Fibroblast of skin of right quadriceps (primary cell): ENCODE measurements at regions not wholly inside any gene's neighbourhood (a gene's known extent, or its start where the extent isn't known, plus 50 kb on each side); places are given as distances from the start of the nearest gene placed in this dataset.

Experiments used
- DNase-seq: peaks from one replicate; pipeline ENCODE4 v3.0.0-alpha.2; 2013

GRCh38 chr12:91418221-91419090 is 235.8 kb upstream of the DCN start:
- DNase-seq, result peak; percentile 8

GRCh38 chr12:91417650-91418049 is 235.0 kb upstream of the DCN start:
- DNase-seq, result no peak

DNA sequence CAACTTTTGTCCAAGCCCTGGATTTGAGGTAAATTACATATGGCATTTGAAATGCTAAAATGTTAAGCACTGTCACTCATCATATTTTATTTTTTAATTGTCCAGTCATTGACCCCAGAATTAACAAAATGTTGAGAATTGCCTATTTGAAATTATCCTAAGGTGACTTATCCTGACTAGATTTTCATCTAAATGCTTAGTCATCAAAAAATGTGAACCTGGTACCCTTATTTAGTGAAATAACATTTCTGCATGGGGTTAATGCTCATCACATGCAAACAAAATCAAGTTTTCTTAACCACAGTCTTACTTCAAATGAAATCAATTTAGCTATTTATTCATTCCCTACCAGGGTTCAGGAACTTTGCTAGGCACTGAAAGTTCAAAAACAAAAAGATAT is 232.0 kb upstream of the DCN start:
- DNase-seq, result no peak

DNA sequence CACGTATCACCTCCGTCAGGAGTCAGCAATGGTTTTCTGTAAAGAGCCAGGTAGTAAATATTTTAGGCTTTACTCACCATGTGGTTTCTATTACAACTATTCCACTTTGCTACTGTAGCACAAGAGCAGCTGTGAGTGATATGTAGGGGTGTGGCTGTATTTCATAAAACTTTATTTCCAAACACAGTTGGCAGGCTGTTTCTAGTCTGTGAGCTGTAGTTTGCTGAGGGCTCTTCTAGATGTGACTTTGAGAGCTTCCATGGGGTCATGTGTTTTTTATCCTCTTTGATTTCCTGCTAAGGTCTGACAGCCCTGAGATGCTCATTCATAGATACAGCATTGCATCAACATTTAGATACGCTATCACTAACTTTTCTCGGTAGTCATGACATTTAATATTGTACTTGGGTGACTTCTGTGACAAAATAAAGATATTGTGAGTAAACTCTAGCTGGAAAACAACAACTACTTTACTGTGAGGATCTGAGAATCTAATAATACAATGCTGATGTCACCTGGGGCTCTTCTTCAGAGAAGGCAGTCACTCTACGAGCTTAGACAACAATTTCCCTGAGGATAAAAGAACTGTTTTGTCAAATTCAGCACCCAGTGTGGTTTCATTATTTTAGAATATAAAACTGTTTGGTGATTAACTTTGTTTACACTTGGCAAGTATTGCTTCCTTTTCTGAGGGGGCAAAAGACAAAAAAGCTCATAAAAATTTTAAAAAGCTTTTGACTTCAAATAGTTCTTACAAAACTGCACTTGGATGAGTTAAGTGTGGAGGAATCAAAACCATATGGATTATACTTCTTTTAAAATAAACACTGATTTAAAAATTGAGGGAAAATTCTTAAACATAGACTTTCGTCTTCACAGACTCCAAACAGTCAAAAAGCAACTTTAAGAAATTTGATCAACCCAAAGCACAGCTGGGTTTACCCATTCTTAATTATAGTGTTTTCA is 231.2 kb upstream of the DCN start:
- peak; percentile 42 for DNase-seq

- no peak for DNase-seq
Observed at GRCh38 chr12:91406920-91407341, 224.3 kb upstream of the DCN start.

DNA sequence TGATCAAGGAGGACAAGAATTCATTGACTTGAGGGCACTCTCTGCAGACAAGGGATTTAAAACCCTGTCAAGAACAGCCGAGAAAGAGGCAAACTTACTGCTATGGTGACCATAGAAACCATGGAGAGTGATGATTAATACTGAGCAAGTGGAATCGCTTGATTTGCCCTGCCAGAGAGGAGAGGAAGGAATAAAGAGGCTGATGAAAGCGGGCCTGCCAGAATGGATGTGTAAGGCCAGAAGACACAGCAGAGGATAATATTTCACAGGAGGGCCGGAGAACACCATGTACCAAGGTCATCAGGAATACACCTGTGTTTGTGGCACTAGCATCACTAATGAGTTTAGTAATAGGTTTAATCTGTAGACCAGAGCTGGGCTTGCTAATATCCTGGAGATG is 221.8 kb upstream of the DCN start:
- no peak for DNase-seq

- DNase-seq, result no peak
Observed at GRCh38 chr12:91401190-91401589, 218.6 kb upstream of the DCN start.

DNA sequence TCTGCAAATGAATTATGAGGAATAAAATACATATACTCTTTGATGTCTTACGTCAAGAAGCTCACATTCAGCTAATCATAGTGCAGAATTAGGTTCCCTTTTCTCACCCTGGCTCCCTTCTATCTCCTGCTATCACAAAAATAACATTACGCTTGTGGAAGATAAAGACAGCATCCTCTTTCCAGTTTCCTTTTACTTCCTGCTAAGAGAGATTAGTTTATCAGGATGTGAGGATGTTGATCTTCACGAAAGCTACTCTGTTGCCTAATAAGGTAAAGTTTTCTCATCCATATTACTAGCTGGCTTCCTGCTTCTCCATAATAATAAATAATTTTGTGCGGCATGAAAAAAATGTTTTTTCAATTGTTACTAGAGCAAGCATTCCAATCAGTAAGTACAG is 217.7 kb upstream of the DCN start:
- DNase-seq, result no peak

- no peak for DNase-seq
Observed at GRCh38 chr12:91397866-91398532, 215.4 kb upstream of the DCN start.

- DNase-seq, result no peak
Observed at GRCh38 chr12:91396293-91396692, 213.7 kb upstream of the DCN start.

- DNase-seq, result no peak
Observed at GRCh38 chr12:91395628-91396135, 213.1 kb upstream of the DCN start.

GRCh38 chr12:91394903-91395302 is 212.3 kb upstream of the DCN start:
- no peak for DNase-seq

DNA sequence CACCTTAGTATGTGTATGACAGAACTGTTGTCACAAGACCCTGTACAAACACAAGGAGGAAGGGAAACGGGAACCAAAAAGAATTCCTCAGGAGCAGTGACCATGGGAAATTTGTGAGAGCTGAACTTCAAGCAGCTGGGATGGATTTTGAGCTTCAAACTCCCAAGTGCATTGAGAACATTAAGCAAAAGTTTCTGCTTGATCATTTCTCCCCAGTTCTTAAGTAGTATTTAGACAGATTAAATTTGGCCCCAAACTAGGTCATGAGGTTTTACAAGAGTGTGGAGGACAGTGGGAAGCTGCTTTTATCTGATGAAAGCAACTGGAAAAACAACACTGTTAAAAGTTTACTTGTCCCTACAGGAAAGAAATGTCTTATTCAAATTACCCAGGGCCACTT is 206.0 kb upstream of the DCN start:
- no peak for DNase-seq

DNA sequence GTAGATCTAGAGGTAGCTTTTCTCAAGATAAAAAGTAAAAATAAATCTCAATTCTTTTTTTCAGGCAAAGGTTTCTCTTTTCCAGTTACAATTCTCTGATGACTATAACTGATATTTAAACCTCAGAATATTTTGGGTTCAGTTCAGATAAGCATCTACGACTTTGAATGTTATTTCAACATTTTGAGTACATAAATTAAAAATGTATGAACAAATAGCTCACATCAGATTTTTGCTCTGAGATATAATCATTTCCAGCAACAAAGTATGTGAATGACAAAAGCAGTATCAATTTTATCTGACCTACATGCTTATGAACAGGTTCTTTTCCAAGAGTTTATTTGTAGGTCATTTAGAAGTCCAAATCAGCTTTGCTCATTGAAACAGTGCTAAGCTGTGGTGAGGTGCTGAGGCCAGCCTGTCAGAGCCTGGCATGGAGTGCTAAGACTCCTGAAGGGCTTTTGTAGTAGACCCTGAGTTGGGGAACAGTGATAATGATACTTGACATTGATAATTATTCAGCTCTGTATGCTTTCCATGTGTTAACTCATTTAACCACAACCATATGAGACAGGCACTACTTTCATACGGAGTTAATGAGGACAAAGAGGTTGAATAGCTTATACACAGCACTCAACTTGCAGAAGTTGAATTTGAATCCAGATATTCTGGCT is 205.0 kb upstream of the DCN start:
- DNase-seq, result no peak

DNA sequence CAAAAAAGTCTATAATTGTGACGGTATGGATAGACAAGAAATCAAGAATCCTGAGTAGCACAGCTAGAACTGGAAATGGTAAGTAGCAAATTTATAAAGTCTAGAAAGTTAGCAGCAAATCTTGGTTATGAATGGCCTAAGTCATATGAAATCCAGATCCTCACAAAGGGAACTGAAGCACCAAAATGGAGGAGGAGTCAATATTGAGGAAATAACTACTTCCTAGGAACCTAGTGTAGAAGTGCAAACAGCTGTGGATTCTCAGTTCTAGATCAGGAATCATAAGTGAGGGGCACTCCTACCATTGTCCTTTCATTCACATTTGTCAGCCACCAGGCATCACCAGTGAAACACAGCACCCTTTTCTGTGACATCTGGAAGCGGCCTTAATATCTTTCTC is 202.2 kb upstream of the DCN start:
- DNase-seq, result no peak

GRCh38 chr12:91384366-91384765 is 201.7 kb upstream of the DCN start:
- DNase-seq, result no peak

DNA sequence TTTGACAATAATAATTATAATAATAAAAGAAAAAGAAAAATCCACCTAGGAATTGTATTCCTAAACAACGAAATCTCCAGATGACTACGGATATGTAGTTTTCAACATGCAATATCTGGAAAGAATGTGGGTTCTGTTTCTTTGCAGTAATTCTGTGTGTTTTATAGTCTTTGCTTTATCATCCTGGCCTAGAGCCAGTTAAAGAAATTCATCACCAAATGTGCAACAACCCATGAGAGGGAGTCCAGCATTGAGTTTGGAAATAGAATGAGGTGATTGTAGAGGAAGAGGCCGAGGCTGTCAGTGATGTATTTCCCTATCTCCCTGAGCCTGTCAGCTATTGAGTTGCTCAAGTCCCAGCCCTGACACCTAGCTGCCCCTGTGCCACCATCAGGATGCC is 200.5 kb upstream of the DCN start:
- peak; percentile 42 for DNase-seq

GRCh38 chr12:91382081-91382543 is 199.5 kb upstream of the DCN start:
- peak; percentile 74 for DNase-seq

GRCh38 chr12:91381309-91381804 is 198.7 kb upstream of the DCN start:
- peak; percentile 88 for DNase-seq

DNA sequence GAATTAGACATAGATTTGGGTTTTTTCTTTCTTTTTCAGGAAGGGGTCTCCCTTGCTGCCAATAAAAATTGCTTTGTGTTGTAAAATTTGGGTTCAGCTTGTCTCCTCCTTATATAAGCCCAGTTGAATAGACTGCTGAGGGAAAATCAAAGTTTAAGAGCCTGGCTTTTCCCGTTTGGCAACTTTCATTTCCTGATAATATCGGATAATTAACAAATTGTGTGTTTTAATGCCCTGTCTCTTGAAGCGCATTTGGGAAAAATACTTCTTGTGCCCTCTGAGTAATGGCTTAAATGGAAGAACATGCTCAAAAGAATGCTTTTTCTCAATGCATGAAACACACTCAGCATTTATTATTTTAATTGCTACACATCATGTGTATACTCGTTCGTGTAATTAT is 198.0 kb upstream of the DCN start:
- DNase-seq, result no peak

- no peak for DNase-seq
Observed at GRCh38 chr12:91379051-91379775, 196.6 kb upstream of the DCN start.
